ENCODE measurements at regions not wholly inside any gene's neighbourhood (a gene's known extent, or its start where the extent isn't known, plus 50 kb on each side); places are given as distances from the start of the nearest gene placed in this dataset.

GRCh38 chr14:53758141-53758540 is 198.5 kb downstream of the BMP4 start:
- H3K27ac ChIP-seq (ENCODE audit: insufficient read depth, low read length, poor library complexity, severe bottlenecking): no peak overlapping the region
- no peak overlapping the region for H3K4me3 ChIP-seq (ENCODE audit: insufficient read depth, low read depth, low read length, poor library complexity, severe bottlenecking)
- H3K4me1 ChIP-seq (ENCODE audit: control insufficient read depth, insufficient read depth, low read length, poor library complexity, severe bottlenecking): no peaks in the 10 kb centered on the region
- no peaks in the 10 kb centered on the region for H3K27me3 ChIP-seq (replicated peaks; ENCODE audit: control insufficient read depth, insufficient read depth, low read length, poor library complexity, severe bottlenecking)
- no peaks in the 10 kb centered on the region for H3K9me3 ChIP-seq (ENCODE audit: control insufficient read depth, low read length)
- no peak for DNase-seq
- H3K36me3 ChIP-seq (ENCODE audit: control insufficient read depth, insufficient read depth, low read length): no peaks in the 10 kb centered on the region

GRCh38 chr14:53757732-53758131 is 198.9 kb downstream of the BMP4 start:
- Histone ChIP-seq H3K9me3 (ENCODE audit: control insufficient read depth, low read length) (no peaks in the 10 kb centered on the region), H3K27ac (ENCODE audit: insufficient read depth, low read length, poor library complexity, severe bottlenecking) (no peak overlapping the region), H3K36me3 (ENCODE audit: control insufficient read depth, insufficient read depth, low read length) (no peaks in the 10 kb centered on the region), H3K27me3 (replicated peaks; ENCODE audit: control insufficient read depth, insufficient read depth, low read length, poor library complexity, severe bottlenecking) (no peaks in the 10 kb centered on the region), H3K4me1 (ENCODE audit: control insufficient read depth, insufficient read depth, low read length, poor library complexity, severe bottlenecking) (no peaks in the 10 kb centered on the region), H3K4me3 (ENCODE audit: insufficient read depth, low read depth, low read length, poor library complexity, severe bottlenecking) (no peak overlapping the region)
- no peak for DNase-seq

- no peaks in the 10 kb centered on the region for H3K4me1 ChIP-seq (ENCODE audit: control insufficient read depth, insufficient read depth, low read length, poor library complexity, severe bottlenecking)
- H3K27ac ChIP-seq (ENCODE audit: insufficient read depth, low read length, poor library complexity, severe bottlenecking): no peak overlapping the region
- no peak for DNase-seq
- H3K9me3 ChIP-seq (ENCODE audit: control insufficient read depth, low read length): no peaks in the 10 kb centered on the region
- H3K4me3 ChIP-seq (ENCODE audit: insufficient read depth, low read depth, low read length, poor library complexity, severe bottlenecking): no peak overlapping the region
- no peaks in the 10 kb centered on the region for H3K36me3 ChIP-seq (ENCODE audit: control insufficient read depth, insufficient read depth, low read length)
- no peaks in the 10 kb centered on the region for H3K27me3 ChIP-seq (replicated peaks; ENCODE audit: control insufficient read depth, insufficient read depth, low read length, poor library complexity, severe bottlenecking)
These were observed 205.0 kb downstream of the BMP4 start for GRCh38 chr14:53751650-53752049.

- no peak overlapping the region for H3K4me3 ChIP-seq (ENCODE audit: insufficient read depth, low read depth, low read length, poor library complexity, severe bottlenecking)
- H3K27ac ChIP-seq (ENCODE audit: insufficient read depth, low read length, poor library complexity, severe bottlenecking): no peak overlapping the region
- DNase-seq: no peak
- no peaks in the 10 kb centered on the region for H3K36me3 ChIP-seq (ENCODE audit: control insufficient read depth, insufficient read depth, low read length)
- no peaks in the 10 kb centered on the region for H3K9me3 ChIP-seq (ENCODE audit: control insufficient read depth, low read length)
- no peaks in the 10 kb centered on the region for H3K27me3 ChIP-seq (replicated peaks; ENCODE audit: control insufficient read depth, insufficient read depth, low read length, poor library complexity, severe bottlenecking)
- H3K4me1 ChIP-seq (ENCODE audit: control insufficient read depth, insufficient read depth, low read length, poor library complexity, severe bottlenecking): no peaks in the 10 kb centered on the region
These were observed 207.9 kb downstream of the BMP4 start for GRCh38 chr14:53748691-53749090.

- DNase-seq: no peak
- H3K36me3 ChIP-seq (ENCODE audit: control insufficient read depth, insufficient read depth, low read length): no peaks in the 10 kb centered on the region
- H3K27me3 ChIP-seq (replicated peaks; ENCODE audit: control insufficient read depth, insufficient read depth, low read length, poor library complexity, severe bottlenecking): no peaks in the 10 kb centered on the region
- no peaks in the 10 kb centered on the region for H3K4me1 ChIP-seq (ENCODE audit: control insufficient read depth, insufficient read depth, low read length, poor library complexity, severe bottlenecking)
- H3K27ac ChIP-seq (ENCODE audit: insufficient read depth, low read length, poor library complexity, severe bottlenecking): no peak overlapping the region
- H3K4me3 ChIP-seq (ENCODE audit: insufficient read depth, low read depth, low read length, poor library complexity, severe bottlenecking): no peak overlapping the region
- no peaks in the 10 kb centered on the region for H3K9me3 ChIP-seq (ENCODE audit: control insufficient read depth, low read length)
These were observed 211.8 kb downstream of the BMP4 start for GRCh38 chr14:53744857-53745256.

- H3K4me3 ChIP-seq (ENCODE audit: insufficient read depth, low read depth, low read length, poor library complexity, severe bottlenecking): no peak overlapping the region
- H3K4me1 ChIP-seq (ENCODE audit: control insufficient read depth, insufficient read depth, low read length, poor library complexity, severe bottlenecking): no peaks in the 10 kb centered on the region
- no peaks in the 10 kb centered on the region for H3K27me3 ChIP-seq (replicated peaks; ENCODE audit: control insufficient read depth, insufficient read depth, low read length, poor library complexity, severe bottlenecking)
- no peaks in the 10 kb centered on the region for H3K36me3 ChIP-seq (ENCODE audit: control insufficient read depth, insufficient read depth, low read length)
- no peak for DNase-seq
- H3K9me3 ChIP-seq (ENCODE audit: control insufficient read depth, low read length): no peaks in the 10 kb centered on the region
- H3K27ac ChIP-seq (ENCODE audit: insufficient read depth, low read length, poor library complexity, severe bottlenecking): no peak overlapping the region
These were observed 213.3 kb downstream of the BMP4 start for GRCh38 chr14:53743371-53743770.

- no peaks in the 10 kb centered on the region for H3K36me3 ChIP-seq (ENCODE audit: control insufficient read depth, insufficient read depth, low read length)
- H3K9me3 ChIP-seq (ENCODE audit: control insufficient read depth, low read length): no peaks in the 10 kb centered on the region
- no peaks in the 10 kb centered on the region for H3K4me1 ChIP-seq (ENCODE audit: control insufficient read depth, insufficient read depth, low read length, poor library complexity, severe bottlenecking)
- H3K27me3 ChIP-seq (replicated peaks; ENCODE audit: control insufficient read depth, insufficient read depth, low read length, poor library complexity, severe bottlenecking): no peaks in the 10 kb centered on the region
- H3K27ac ChIP-seq (ENCODE audit: insufficient read depth, low read length, poor library complexity, severe bottlenecking): no peak overlapping the region
- H3K4me3 ChIP-seq (ENCODE audit: insufficient read depth, low read depth, low read length, poor library complexity, severe bottlenecking): no peak overlapping the region
- DNase-seq: no peak
These were observed 214.4 kb downstream of the BMP4 start for GRCh38 chr14:53742233-53742620.

- no peaks in the 10 kb centered on the region for H3K4me1 ChIP-seq (ENCODE audit: control insufficient read depth, insufficient read depth, low read length, poor library complexity, severe bottlenecking)
- no peaks in the 10 kb centered on the region for H3K36me3 ChIP-seq (ENCODE audit: control insufficient read depth, insufficient read depth, low read length)
- no peak for DNase-seq
- H3K4me3 ChIP-seq (ENCODE audit: insufficient read depth, low read depth, low read length, poor library complexity, severe bottlenecking): no peak overlapping the region
- no peak overlapping the region for H3K27ac ChIP-seq (ENCODE audit: insufficient read depth, low read length, poor library complexity, severe bottlenecking)
- H3K9me3 ChIP-seq (ENCODE audit: control insufficient read depth, low read length): no peaks in the 10 kb centered on the region
- H3K27me3 ChIP-seq (replicated peaks; ENCODE audit: control insufficient read depth, insufficient read depth, low read length, poor library complexity, severe bottlenecking): no peaks in the 10 kb centered on the region
These were observed 215.0 kb downstream of the BMP4 start for GRCh38 chr14:53741479-53742232.

GRCh38 chr14:53740570-53740969 is 216.1 kb downstream of the BMP4 start:
- no peak for DNase-seq
- no peaks in the 10 kb centered on the region for H3K4me1 ChIP-seq (ENCODE audit: control insufficient read depth, insufficient read depth, low read length, poor library complexity, severe bottlenecking)

GRCh38 chr14:53735916-53736315 is 220.7 kb downstream of the BMP4 start:
- H3K36me3 ChIP-seq (ENCODE audit: control insufficient read depth, insufficient read depth, low read length): no peaks in the 10 kb centered on the region
- H3K4me1 ChIP-seq (ENCODE audit: control insufficient read depth, insufficient read depth, low read length, poor library complexity, severe bottlenecking): no peaks in the 10 kb centered on the region
- DNase-seq: no peak
- H3K9me3 ChIP-seq (ENCODE audit: control insufficient read depth, low read length): no peaks in the 10 kb centered on the region
- no peak overlapping the region for H3K4me3 ChIP-seq (ENCODE audit: insufficient read depth, low read depth, low read length, poor library complexity, severe bottlenecking)
- no peaks in the 10 kb centered on the region for H3K27me3 ChIP-seq (replicated peaks; ENCODE audit: control insufficient read depth, insufficient read depth, low read length, poor library complexity, severe bottlenecking)
- H3K27ac ChIP-seq (ENCODE audit: insufficient read depth, low read length, poor library complexity, severe bottlenecking): no peak overlapping the region

More at GRCh38 chr14:53740570-53740969, 216.1 kb downstream of the BMP4 start:
- H3K9me3 ChIP-seq (ENCODE audit: control insufficient read depth, low read length): no peaks in the 10 kb centered on the region
- H3K4me3 ChIP-seq (ENCODE audit: insufficient read depth, low read depth, low read length, poor library complexity, severe bottlenecking): no peak overlapping the region
- H3K27ac ChIP-seq (ENCODE audit: insufficient read depth, low read length, poor library complexity, severe bottlenecking): no peak overlapping the region
- no peaks in the 10 kb centered on the region for H3K27me3 ChIP-seq (replicated peaks; ENCODE audit: control insufficient read depth, insufficient read depth, low read length, poor library complexity, severe bottlenecking)
- no peaks in the 10 kb centered on the region for H3K36me3 ChIP-seq (ENCODE audit: control insufficient read depth, insufficient read depth, low read length)

All from effector memory CD4-positive, alpha-beta T cell (primary cell).